ENCODE measurements at regions not wholly inside any gene's neighbourhood (a gene's known extent, or its start where the extent isn't known, plus 50 kb on each side); places are given as distances from the start of the nearest gene placed in this dataset.

- TF ChIP-seq CTCF (conservative IDR thresholded peaks at IDR 0.05; ENCODE audit: low read length): no peak
- TF ChIP-seq EZH2phosphoT487 (IDR thresholded peaks at IDR 0.05; ENCODE audit: borderline replicate concordance): no peak
These were observed 66.9 kb upstream of the BAIAP2L1 start for GRCh38 chr7:98467570-98468312.

Data from Loucy (cell line).